ENCODE measurements at regions not wholly inside any gene's neighbourhood (a gene's known extent, or its start where the extent isn't known, plus 50 kb on each side); places are given as distances from the start of the nearest gene placed in this dataset.
"Not testable (repeated sequence)": the region's sequence is repeated elsewhere in the genome, so short reads cannot be mapped to it uniquely, and the experiment has no call there.

- Histone ChIP-seq H3K27ac (ENCODE audit: low read depth) (no peak overlapping the region), H4K20me1 (replicated peaks; ENCODE audit: insufficient read depth) (no peaks in the 10 kb centered on the region), H2AFZ (no peak overlapping the region), H3K27me3 (ENCODE audit: insufficient read depth) (no peaks in the 10 kb centered on the region), H3K36me3 (ENCODE audit: insufficient read depth) (peaks cover 15% of the 10 kb centered on the region; the same call in 1 of the 2 replicates), H3K4me3 (no peak overlapping the region), H3F3A (replicated peaks; ENCODE audit: low read depth) (no peaks in the 10 kb centered on the region), H3K4me2 (no peak overlapping the region), H3K9me2 (ENCODE audit: insufficient read depth) (no peaks in the 10 kb centered on the region; the same call in 1 of the 2 replicates), H3K79me2 (replicated peaks; ENCODE audit: insufficient read depth) (no peaks in the 10 kb centered on the region), H3K4me1 (ENCODE audit: insufficient read depth) (no peaks in the 10 kb centered on the region)
- no peak overlapping the region for H3K27ac Mint-ChIP-seq
- TF ChIP-seq ZNF114 (CRISPR knock-in tag; IDR thresholded peaks at IDR 0.05) (no peak), JUNB (IDR thresholded peaks at IDR 0.05; ENCODE audit: unreplicated experiment) (no peak), ETS1 (IDR thresholded peaks at IDR 0.05) (no peak), ZNF331 (CRISPR knock-in tag; IDR thresholded peaks at IDR 0.05; ENCODE audit: low read depth) (no peak), EZH2phosphoT487 (IDR thresholded peaks at IDR 0.05; ENCODE audit: unreplicated experiment) (no peak), CTCF (conservative IDR thresholded peaks at IDR 0.05; ENCODE audit: low read depth in 2 of 2) (no peak)
- peaks cover 18% of the 10 kb centered on the region; the same call in 2 of the 3 replicates for H3K4me1 Mint-ChIP-seq
- H3K9me3 Mint-ChIP-seq: peaks cover 42% of the 10 kb centered on the region
- ATAC-seq (no peak), DNase-seq (ENCODE audit: low spot score) (no peak)
- peaks cover 38% of the 10 kb centered on the region for H3K36me3 Mint-ChIP-seq (ENCODE audit: low read depth)
- H3K27me3 Mint-ChIP-seq (ENCODE audit: insufficient read depth, low read depth, poor library complexity): no peaks in the 10 kb centered on the region
- no peak overlapping the region for H3K4me3 Mint-ChIP-seq
Measured at GRCh38 chr2:138424436-138425140, 77.0 kb upstream of the SPOPL start.

- DNase-seq (ENCODE audit: low spot score): peak; percentile 65
- not testable (repeated sequence) for H3K4me1 ChIP-seq (ENCODE audit: insufficient read depth); H3K27me3 ChIP-seq (ENCODE audit: insufficient read depth); H3K9me2 ChIP-seq (ENCODE audit: insufficient read depth); ATAC-seq; H3K4me3 ChIP-seq; H3K27ac ChIP-seq (ENCODE audit: low read depth); H3K79me2 ChIP-seq (replicated peaks; ENCODE audit: insufficient read depth); H3K4me2 ChIP-seq; H3K27me3 Mint-ChIP-seq (ENCODE audit: insufficient read depth, low read depth, poor library complexity); H3K27ac Mint-ChIP-seq; H2AFZ ChIP-seq; H3K4me3 Mint-ChIP-seq; H3F3A ChIP-seq (replicated peaks; ENCODE audit: low read depth); H4K20me1 ChIP-seq (replicated peaks; ENCODE audit: insufficient read depth)
- peaks cover 15% of the 10 kb centered on the region; the same call in 1 of the 2 replicates for H3K36me3 ChIP-seq (ENCODE audit: insufficient read depth)
- peaks cover 42% of the 10 kb centered on the region for H3K9me3 Mint-ChIP-seq
- H3K36me3 Mint-ChIP-seq (ENCODE audit: low read depth): peaks cover 38% of the 10 kb centered on the region
- peaks cover 17% of the 10 kb centered on the region; the same call in 2 of the 3 replicates for H3K4me1 Mint-ChIP-seq
- peak; percentile 20; the same call in 1 of the 2 replicates for TF ChIP-seq ZNF331 (CRISPR knock-in tag; IDR thresholded peaks at IDR 0.05; ENCODE audit: low read depth)
- TF ChIP-seq CTCF (conservative IDR thresholded peaks at IDR 0.05; ENCODE audit: low read depth in 2 of 2): 0 out of 4 replicates have a peak, but pooled peaks of 1 of the 2 experiments have one; percentile 2
Measured at GRCh38 chr2:138426116-138426515, 75.5 kb upstream of the SPOPL start.

All from GM23338 (cell line).